A673 (cell line): ENCODE measurements at regions not wholly inside any gene's neighbourhood (a gene's known extent, or its start where the extent isn't known, plus 50 kb on each side); places are given as distances from the start of the nearest gene placed in this dataset.

Source experiments
- BruUV-seq: library from RNA; stranded (reverse); fragments of 400-500 nt; replicated peaks from 2 replicates; lab custom pipeline; 2021; lab: Mats Ljungman, UMichigan
- CTCF ChIA-PET: fragments of 300-600 bp; sonication (Branson Sonifier 250); formaldehyde crosslinking; loops from one replicate; lab custom pipeline; 2022; ENCODE audit warnings: antibody characterized with exemption; lab: Charles Lee
- POLR2A ChIA-PET: fragments of 300-600 bp; sonication (Branson Sonifier 250); formaldehyde crosslinking; loops from one replicate; lab custom pipeline; 2022; ENCODE audit warnings: antibody characterized with exemption; ENCODE audit not compliant: low non-redundant PET; lab: Charles Lee
- DNase-seq: peaks from one replicate; pipeline ENCODE4 v3.0.0-alpha.2; 2015; ENCODE audit warnings: low spot score
- H3K27ac ChIP-seq: fragments of 200-600 bp; sonication (generic); 2 replicates; pipeline ENCODE4 v1.5.1; 2016; ENCODE audit warnings: mixed run types, low read depth, mild to moderate bottlenecking, mixed read lengths, antibody characterized with exemption, low read length; ENCODE audit not compliant: poor library complexity, severe bottlenecking
- H3K27me3 ChIP-seq: fragments of 200-600 bp; sonication (generic); replicated peaks from 2 replicates; pipeline ENCODE4 v1.6.1; 2017; ENCODE audit warnings: mixed run types, low read depth, mild to moderate bottlenecking, mixed read lengths, antibody characterized with exemption, low read length; ENCODE audit not compliant: insufficient read depth, poor library complexity
- H3K36me3 ChIP-seq: fragments of 200-600 bp; sonication (generic); 2 replicates; pipeline ENCODE4 v1.6.1; 2016; ENCODE audit warnings: mixed run types, mild to moderate bottlenecking, mixed read lengths, antibody characterized with exemption, low read length; ENCODE audit not compliant: insufficient read depth, poor library complexity, severe bottlenecking
- H3K4me1 ChIP-seq: fragments of 200-600 bp; sonication (generic); 2 replicates; pipeline ENCODE4 v1.6.1; 2017; ENCODE audit warnings: mixed run types, mild to moderate bottlenecking, mixed read lengths, antibody characterized with exemption, low read length; ENCODE audit not compliant: insufficient read depth, poor library complexity, severe bottlenecking
- H3K4me3 ChIP-seq: fragments of 200-600 bp; sonication (generic); 2 replicates; pipeline ENCODE4 v1.5.1; 2016; ENCODE audit warnings: low read depth, mixed run types, mild to moderate bottlenecking, mixed read lengths, low read length; ENCODE audit not compliant: poor library complexity, severe bottlenecking
- H3K9me3 ChIP-seq: fragments of 200-600 bp; sonication (generic); 2 replicates; pipeline ENCODE4 v1.6.1; 2016; ENCODE audit warnings: mixed run types, low read depth, mild to moderate bottlenecking, mixed read lengths, antibody characterized with exemption, low read length; ENCODE audit not compliant: poor library complexity, severe bottlenecking
- EZH2 ChIP-seq: fragments of 200-600 bp; sonication (generic); IDR thresholded peaks from 2 replicates; pipeline ENCODE4 v1.6.1; 2017; ENCODE audit warnings: borderline replicate concordance, low read depth, mild to moderate bottlenecking, mixed read lengths, antibody characterized with exemption, low read length; ENCODE audit not compliant: poor library complexity, severe bottlenecking
- intact Hi-C: fragments of 100-400 bp; cut with micrococcal nuclease; formaldehyde crosslinking; loops from one replicate; pipeline ENCODE4 v1.10.0; 2022; ENCODE audit not compliant: unreplicated experiment
- TF ChIP-seq, protein P1 (sequence below): fragments of 300-800, 200-600 bp; sonication (generic); conservative IDR thresholded peaks from 2 replicates; pipeline ENCODE4 v1.5.1; 2017; ENCODE audit warnings: low read depth, mild to moderate bottlenecking, antibody characterized with exemption, low read length, moderate library complexity, mixed read lengths

DNA sequence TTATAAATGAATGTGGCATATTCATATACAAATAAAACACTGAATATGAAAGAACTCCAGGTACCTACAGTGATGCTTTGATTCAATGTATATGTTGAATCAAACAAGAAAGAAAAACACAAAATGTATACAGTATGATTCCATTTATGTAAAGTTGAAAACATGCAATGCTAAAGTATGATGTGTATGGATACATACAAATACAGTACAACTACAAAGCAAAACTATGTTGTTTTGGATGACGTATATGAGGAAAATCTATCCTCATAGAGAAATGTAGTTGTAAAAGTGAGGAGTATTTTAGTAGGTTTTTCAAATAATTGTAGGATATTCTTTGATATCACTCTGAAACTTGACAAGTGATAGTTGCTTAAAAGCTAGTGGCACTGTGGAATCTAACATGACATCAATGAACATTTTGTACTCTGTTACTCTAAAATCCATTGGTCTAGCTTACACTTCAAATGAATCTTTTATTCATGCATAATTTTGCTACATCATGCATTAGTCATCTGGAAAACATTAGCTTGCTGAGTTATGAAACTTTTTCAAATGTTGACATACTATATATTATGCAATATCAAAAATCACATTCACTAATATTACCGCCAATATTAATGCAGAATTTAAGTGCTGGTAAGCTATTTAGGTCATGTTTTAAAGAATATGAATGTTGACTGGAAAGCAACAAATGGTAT lies 278.1 kb upstream of the CHRNA7 start:
- H3K9me3 ChIP-seq: no peaks in the 10 kb centered on the region
- no peak overlapping the region for H3K27ac ChIP-seq
- BruUV-seq: no TSS peak
- H3K4me3 ChIP-seq: no peak overlapping the region
- H3K36me3 ChIP-seq: no peaks in the 10 kb centered on the region
- no peak for DNase-seq
- no peaks in the 10 kb centered on the region for H3K27me3 ChIP-seq
- no peaks in the 10 kb centered on the region for H3K4me1 ChIP-seq
- CTCF ChIA-PET: no interaction called here
- TF ChIP-seq EZH2: no peak
- TF ChIP-seq, protein P1, sequence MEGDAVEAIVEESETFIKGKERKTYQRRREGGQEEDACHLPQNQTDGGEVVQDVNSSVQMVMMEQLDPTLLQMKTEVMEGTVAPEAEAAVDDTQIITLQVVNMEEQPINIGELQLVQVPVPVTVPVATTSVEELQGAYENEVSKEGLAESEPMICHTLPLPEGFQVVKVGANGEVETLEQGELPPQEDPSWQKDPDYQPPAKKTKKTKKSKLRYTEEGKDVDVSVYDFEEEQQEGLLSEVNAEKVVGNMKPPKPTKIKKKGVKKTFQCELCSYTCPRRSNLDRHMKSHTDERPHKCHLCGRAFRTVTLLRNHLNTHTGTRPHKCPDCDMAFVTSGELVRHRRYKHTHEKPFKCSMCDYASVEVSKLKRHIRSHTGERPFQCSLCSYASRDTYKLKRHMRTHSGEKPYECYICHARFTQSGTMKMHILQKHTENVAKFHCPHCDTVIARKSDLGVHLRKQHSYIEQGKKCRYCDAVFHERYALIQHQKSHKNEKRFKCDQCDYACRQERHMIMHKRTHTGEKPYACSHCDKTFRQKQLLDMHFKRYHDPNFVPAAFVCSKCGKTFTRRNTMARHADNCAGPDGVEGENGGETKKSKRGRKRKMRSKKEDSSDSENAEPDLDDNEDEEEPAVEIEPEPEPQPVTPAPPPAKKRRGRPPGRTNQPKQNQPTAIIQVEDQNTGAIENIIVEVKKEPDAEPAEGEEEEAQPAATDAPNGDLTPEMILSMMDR: no peak
- intact Hi-C loops: no loop called here
- POLR2A ChIA-PET: no interaction called here

DNA sequence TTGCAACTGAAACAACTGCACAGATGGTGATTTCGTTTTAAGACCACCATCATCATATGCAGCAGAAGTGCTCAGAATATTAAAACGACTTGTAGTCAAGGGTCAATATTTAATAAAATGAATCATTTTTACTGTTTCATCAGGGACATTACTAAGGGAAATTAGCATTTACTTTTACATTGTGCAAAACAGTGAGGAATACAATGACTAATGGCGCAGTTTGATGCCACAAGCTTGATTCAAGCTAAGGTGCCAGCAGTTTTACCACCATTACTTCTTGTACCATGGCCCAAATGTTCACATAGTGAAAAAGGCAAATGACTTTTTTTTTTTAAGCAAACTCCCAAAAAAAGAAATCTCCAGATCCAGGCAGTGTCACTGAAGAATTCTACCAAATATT lies 277.4 kb upstream of the CHRNA7 start:
- intact Hi-C loops: no loop called here
- no peaks in the 10 kb centered on the region for H3K9me3 ChIP-seq
- no peak for TF ChIP-seq EZH2
- no TSS peak for BruUV-seq
- no peak for DNase-seq
- CTCF ChIA-PET: no interaction called here
- H3K4me3 ChIP-seq: no peak overlapping the region
- H3K4me1 ChIP-seq: no peaks in the 10 kb centered on the region
- POLR2A ChIA-PET: no interaction called here
- H3K27me3 ChIP-seq: no peaks in the 10 kb centered on the region
- H3K36me3 ChIP-seq: no peaks in the 10 kb centered on the region
- H3K27ac ChIP-seq: no peak overlapping the region

DNA sequence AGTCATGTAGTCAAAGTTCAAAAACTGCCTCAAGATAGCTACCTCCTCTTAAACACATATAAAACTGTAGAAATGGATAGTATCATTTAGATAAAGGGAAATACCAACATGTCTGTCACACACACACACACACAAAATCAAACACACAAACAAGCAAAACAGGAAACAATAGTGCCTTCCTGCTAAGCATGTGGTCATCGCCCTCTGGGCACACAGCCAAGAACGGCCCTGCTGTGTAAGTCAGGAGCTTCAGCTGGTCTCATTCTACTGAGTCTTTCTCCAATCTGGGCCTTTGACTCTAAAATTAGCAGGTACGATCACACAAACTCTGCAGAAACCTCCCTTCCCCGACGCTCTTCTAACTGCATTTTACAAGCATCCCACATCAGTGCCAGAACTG lies 272.2 kb upstream of the CHRNA7 start:
- H3K36me3 ChIP-seq: no peaks in the 10 kb centered on the region
- ChIA-PET POLR2A (no interaction called here), CTCF (no interaction called here)
- no peak overlapping the region for H3K27ac ChIP-seq
- H3K4me3 ChIP-seq: no peak overlapping the region
- no TSS peak for BruUV-seq
- intact Hi-C loops: no loop called here
- H3K4me1 ChIP-seq: no peaks in the 10 kb centered on the region
- TF ChIP-seq, protein P1: no peak
- no peak for TF ChIP-seq EZH2
- peak; percentile 31 for DNase-seq
- no peaks in the 10 kb centered on the region for H3K27me3 ChIP-seq
- H3K9me3 ChIP-seq: no peaks in the 10 kb centered on the region

DNA sequence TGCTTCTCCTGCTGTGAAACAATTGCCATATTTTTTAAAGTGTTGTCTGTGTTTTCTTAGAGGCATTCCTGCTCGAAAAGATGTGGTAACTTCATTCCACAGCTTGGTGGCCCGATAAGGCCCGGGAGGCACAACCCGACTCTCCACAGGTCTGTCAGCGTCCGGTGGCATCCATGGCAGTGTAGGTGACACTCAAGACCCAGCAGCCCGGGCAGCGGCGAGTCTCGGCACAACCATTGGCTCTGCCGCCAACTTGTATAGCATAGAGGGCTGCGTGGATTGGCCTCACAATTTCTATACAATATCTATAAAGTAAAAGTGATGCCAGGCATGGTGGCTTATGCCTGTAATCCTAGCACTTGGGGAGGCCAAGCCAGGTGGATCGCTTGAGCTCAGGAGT lies 262.3 kb upstream of the CHRNA7 start:
- CTCF ChIA-PET: no interaction called here
- H3K36me3 ChIP-seq: no peaks in the 10 kb centered on the region
- BruUV-seq: no TSS peak
- H3K4me1 ChIP-seq: no peaks in the 10 kb centered on the region
- no peak for DNase-seq
- POLR2A ChIA-PET: no interaction called here
- TF ChIP-seq, protein P1: no peak
- TF ChIP-seq EZH2: no peak
- no peaks in the 10 kb centered on the region for H3K9me3 ChIP-seq
- intact Hi-C loops: no loop called here
- H3K27me3 ChIP-seq: no peaks in the 10 kb centered on the region
- no peak overlapping the region for H3K4me3 ChIP-seq
- H3K27ac ChIP-seq: no peak overlapping the region
